Activated CD4-positive, alpha-beta memory T cell treated with anti-CD3 and anti-CD28 coated beads, Interleukin-2, amount 10 ng/mL, durations not matched to agents 7 days and 5 days (primary cell): ENCODE measurements at regions not wholly inside any gene's neighbourhood (a gene's known extent, or its start where the extent isn't known, plus 50 kb on each side); places are given as distances from the start of the nearest gene placed in this dataset.
"Not testable (repeated sequence)": the region's sequence is repeated elsewhere in the genome, so short reads cannot be mapped to it uniquely, and the experiment has no call there.

Experiments
- CTCF ChIA-PET: fragments of 350-600 bp; sonication (Branson Sonifier 250); formaldehyde crosslinking; loops from one replicate; lab custom pipeline; 2021; ENCODE audit warnings: antibody characterized with exemption, inconsistent platforms; lab: Charles Lee
- POLR2A ChIA-PET: fragments of 350-600 bp; sonication (Branson Sonifier 250); formaldehyde crosslinking; loops from one replicate; lab custom pipeline; 2021; ENCODE audit warnings: antibody characterized with exemption; lab: Charles Lee
- DNase-seq: peaks from one replicate; pipeline ENCODE4 v3.0.0-alpha.2; 2020
- H3K27ac Mint-ChIP-seq: one replicate; pipeline ENCODE4 v1.8.0; 2021; ENCODE audit warnings: mild to moderate bottlenecking, mixed read lengths
- H3K27me3 Mint-ChIP-seq: one replicate; pipeline ENCODE4 v1.8.0; 2021; ENCODE audit warnings: mixed read lengths
- H3K36me3 Mint-ChIP-seq: one replicate; pipeline ENCODE4 v1.8.0; 2021; ENCODE audit warnings: low read depth, mixed read lengths
- H3K4me1 Mint-ChIP-seq: one replicate; pipeline ENCODE4 v1.8.0; 2021; ENCODE audit warnings: mixed read lengths
- H3K4me3 Mint-ChIP-seq: one replicate; pipeline ENCODE4 v1.8.0; 2021; ENCODE audit warnings: mild to moderate bottlenecking, mixed read lengths
- H3K9me3 Mint-ChIP-seq: one replicate; pipeline ENCODE4 v1.8.0; 2021; ENCODE audit warnings: mixed read lengths

DNA sequence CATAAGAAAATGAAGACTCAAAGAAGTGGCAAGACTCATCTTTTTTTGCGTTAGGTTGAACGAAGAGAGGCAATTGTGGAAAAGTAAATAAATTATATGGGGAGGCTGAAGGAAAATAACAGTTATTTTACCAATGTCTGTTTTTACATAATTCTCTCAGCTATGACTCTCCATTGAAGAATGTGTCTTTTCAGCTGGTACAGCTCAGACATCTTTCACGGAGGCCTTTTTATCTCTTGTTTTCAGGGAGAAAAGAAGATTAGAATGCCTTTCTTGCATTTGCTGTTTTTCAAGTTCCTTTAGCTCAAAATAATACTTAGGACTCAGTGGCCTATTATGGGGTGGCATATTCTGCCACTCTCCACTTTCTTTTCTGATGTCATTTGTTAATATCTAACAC, 153.0 kb downstream of the ADAM29 start:
- no peak for DNase-seq
- no peak overlapping the region for H3K27ac Mint-ChIP-seq
- H3K4me1 Mint-ChIP-seq = no peaks in the 10 kb centered on the region
- CTCF ChIA-PET = no interaction called here
- no peak overlapping the region for H3K4me3 Mint-ChIP-seq
- no peaks in the 10 kb centered on the region for H3K27me3 Mint-ChIP-seq
- no peaks in the 10 kb centered on the region for H3K36me3 Mint-ChIP-seq
- POLR2A ChIA-PET = no interaction called here
- peaks cover 2% of the 10 kb centered on the region for H3K9me3 Mint-ChIP-seq

- no peaks in the 10 kb centered on the region for H3K9me3 Mint-ChIP-seq
Measured at GRCh38 chr4:175087145-175087544, 169.0 kb downstream of the ADAM29 start.

DNA sequence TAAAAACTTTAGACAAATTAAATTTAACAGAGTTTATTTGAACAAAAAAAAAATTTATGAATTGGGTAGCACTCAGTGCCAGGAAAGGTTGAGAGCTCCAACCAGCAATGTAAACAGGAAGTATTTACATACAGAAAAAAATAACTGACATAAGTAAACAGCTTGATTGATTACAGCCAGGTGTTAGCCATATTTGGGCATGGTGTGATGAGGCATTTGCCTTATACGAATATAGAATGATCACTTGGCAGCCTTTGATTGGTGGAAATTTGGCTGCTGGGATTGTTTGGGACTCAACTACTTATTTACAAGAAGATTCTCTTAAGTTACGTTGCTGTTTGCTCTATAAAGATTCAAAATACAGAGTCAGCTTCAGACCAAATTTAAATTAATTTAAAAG, 172.0 kb downstream of the ADAM29 start:
- no peak for DNase-seq
- no peak overlapping the region for H3K4me3 Mint-ChIP-seq
- ChIA-PET CTCF (no interaction called here), POLR2A (no interaction called here)
- no peaks in the 10 kb centered on the region for H3K36me3 Mint-ChIP-seq
- H3K9me3 Mint-ChIP-seq = no peaks in the 10 kb centered on the region
- no peak overlapping the region for H3K27ac Mint-ChIP-seq
- H3K27me3 Mint-ChIP-seq = no peaks in the 10 kb centered on the region
- H3K4me1 Mint-ChIP-seq = no peaks in the 10 kb centered on the region

More at GRCh38 chr4:175087145-175087544, 169.0 kb downstream of the ADAM29 start:
- DNase-seq = no peak
- Mint-ChIP-seq H3K4me3 (no peak overlapping the region), H3K4me1 (no peaks in the 10 kb centered on the region), H3K27ac (no peak overlapping the region), H3K36me3 (no peaks in the 10 kb centered on the region), H3K27me3 (no peaks in the 10 kb centered on the region)
- CTCF ChIA-PET = no interaction called here
- POLR2A ChIA-PET = no interaction called here

GRCh38 chr4:175091649-175092048, 173.5 kb downstream of the ADAM29 start:
- Mint-ChIP-seq H3K27ac (no peak overlapping the region), H3K4me1 (no peaks in the 10 kb centered on the region), H3K9me3 (peaks cover 3% of the 10 kb centered on the region), H3K27me3 (no peaks in the 10 kb centered on the region), H3K36me3 (no peaks in the 10 kb centered on the region), H3K4me3 (no peak overlapping the region)
- ChIA-PET POLR2A (no interaction called here), CTCF (no interaction called here)
- DNase-seq = no peak

- Mint-ChIP-seq H3K4me1 (no peaks in the 10 kb centered on the region), H3K27me3 (no peaks in the 10 kb centered on the region), H3K4me3 (no peak overlapping the region), H3K27ac (no peak overlapping the region), H3K9me3 (peaks cover 3% of the 10 kb centered on the region), H3K36me3 (no peaks in the 10 kb centered on the region)
- ChIA-PET POLR2A (no interaction called here), CTCF (no interaction called here)
- DNase-seq = no peak
Measured at GRCh38 chr4:175092114-175092513, 174.0 kb downstream of the ADAM29 start.

DNA sequence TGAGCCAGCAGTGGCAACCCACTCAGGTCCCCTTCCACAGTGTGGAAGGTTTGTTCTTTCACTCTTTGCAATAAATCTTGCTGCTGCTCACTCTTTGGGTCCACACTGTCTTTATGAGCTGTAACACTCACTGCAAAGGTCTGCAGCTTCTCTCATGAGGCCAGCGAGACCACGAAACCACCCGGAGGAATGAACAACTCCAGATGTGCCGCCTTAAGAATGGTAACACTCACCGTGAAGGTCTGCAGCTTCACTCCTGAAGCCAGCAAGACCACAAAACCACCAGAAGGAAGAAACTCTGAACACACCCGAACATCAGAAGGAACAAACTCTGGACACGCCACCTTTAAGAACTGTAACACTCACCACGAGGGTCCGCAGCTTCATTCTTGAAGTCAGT, 174.9 kb downstream of the ADAM29 start:
- H3K4me1 Mint-ChIP-seq, H3K4me3 Mint-ChIP-seq, CTCF ChIA-PET, H3K27me3 Mint-ChIP-seq, DNase-seq, POLR2A ChIA-PET, H3K27ac Mint-ChIP-seq, H3K36me3 Mint-ChIP-seq, H3K9me3 Mint-ChIP-seq: not testable (repeated sequence)

DNA sequence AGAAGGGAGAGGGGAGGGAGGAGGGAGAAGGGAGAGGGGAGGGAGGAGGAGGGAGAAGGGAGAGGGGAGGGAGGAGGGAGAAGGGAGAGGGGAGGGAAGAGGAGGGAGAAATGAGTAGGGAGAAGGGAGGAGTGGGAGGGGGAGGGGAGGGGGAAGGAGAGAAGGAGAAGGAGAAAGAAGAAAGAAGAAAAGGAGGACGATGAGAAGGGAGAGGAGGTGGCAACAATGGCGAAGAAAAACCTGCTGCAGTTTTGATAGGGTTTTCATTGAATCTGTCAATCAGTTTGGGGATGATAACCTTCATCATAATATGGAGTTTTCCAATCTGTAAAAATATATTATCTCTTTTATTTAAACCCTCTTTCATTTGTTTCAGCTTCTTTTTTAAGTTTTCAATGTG, 185.2 kb downstream of the ADAM29 start:
- no peaks in the 10 kb centered on the region for H3K9me3 Mint-ChIP-seq
- H3K4me3 Mint-ChIP-seq = no peak overlapping the region
- no peaks in the 10 kb centered on the region for H3K27me3 Mint-ChIP-seq
- H3K36me3 Mint-ChIP-seq = no peaks in the 10 kb centered on the region
- DNase-seq = no peak
- no peaks in the 10 kb centered on the region for H3K4me1 Mint-ChIP-seq
- H3K27ac Mint-ChIP-seq = no peak overlapping the region
- POLR2A ChIA-PET = no interaction called here
- CTCF ChIA-PET = no interaction called here

GRCh38 chr4:175106301-175106700, 188.1 kb downstream of the ADAM29 start:
- H3K27me3 Mint-ChIP-seq = no peaks in the 10 kb centered on the region
- no peak overlapping the region for H3K4me3 Mint-ChIP-seq
- H3K4me1 Mint-ChIP-seq = no peaks in the 10 kb centered on the region
- ChIA-PET POLR2A (no interaction called here), CTCF (no interaction called here)
- DNase-seq = no peak
- no peak overlapping the region for H3K27ac Mint-ChIP-seq
- no peaks in the 10 kb centered on the region for H3K36me3 Mint-ChIP-seq
- H3K9me3 Mint-ChIP-seq = peaks cover 10% of the 10 kb centered on the region

DNA sequence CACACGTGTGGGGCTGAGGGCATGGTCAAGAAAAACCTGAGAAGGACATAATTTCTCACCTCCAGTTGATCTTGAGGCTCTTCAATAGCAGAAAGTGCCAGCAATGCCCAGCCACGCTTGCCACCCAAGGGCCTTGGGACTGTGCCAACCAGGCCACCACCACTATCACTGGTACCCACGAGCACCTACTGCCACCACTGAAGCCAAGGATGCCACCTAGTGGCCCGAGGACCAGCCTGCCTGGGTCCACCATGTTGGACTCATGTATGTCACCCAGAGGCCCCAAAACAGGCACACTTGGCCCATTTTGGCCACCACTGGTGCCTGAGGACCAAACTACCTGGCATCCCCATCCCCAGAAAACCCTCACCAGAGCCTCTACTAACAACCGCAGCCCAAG, 191.8 kb downstream of the ADAM29 start:
- no peak overlapping the region for H3K4me3 Mint-ChIP-seq
- H3K27me3 Mint-ChIP-seq = no peaks in the 10 kb centered on the region
- CTCF ChIA-PET = no interaction called here

DNA sequence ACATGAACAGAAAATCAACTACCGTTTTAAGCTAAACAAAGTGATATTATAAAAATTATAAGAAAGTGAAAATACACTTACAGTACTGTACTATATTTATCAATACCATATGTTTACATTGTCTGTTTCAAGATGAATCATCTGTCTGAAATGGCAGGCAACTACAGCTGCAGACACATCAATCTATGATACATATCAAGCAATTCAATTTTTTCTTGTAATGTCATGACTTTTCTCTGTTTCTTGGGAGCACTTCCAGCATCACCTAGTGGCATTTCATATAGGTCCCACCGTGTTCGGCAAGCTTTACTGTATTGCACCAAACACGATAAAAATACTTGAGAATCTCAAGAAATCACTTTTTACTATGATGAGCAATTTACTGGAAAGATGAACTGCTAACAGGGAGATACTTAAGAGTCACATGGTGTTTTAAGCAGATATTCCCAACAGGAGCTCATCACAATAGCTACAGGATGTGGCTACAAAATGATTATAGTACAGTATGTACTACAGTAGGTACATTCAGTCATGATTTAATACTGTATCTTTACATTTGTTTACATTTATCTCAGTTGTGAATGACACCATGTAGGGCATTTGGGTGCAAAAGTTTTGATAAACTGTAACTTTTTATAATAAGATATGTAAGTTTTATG, 207.4 kb downstream of the ADAM29 start:
- POLR2A ChIA-PET = no interaction called here
- H3K9me3 Mint-ChIP-seq = peaks cover 18% of the 10 kb centered on the region
- CTCF ChIA-PET = no interaction called here
- H3K4me1 Mint-ChIP-seq = no peaks in the 10 kb centered on the region
- DNase-seq = no peak
- no peaks in the 10 kb centered on the region for H3K27me3 Mint-ChIP-seq
- no peaks in the 10 kb centered on the region for H3K36me3 Mint-ChIP-seq
- H3K4me3 Mint-ChIP-seq = no peak overlapping the region
- no peak overlapping the region for H3K27ac Mint-ChIP-seq

More for the DNA sequence above, 191.8 kb downstream of the ADAM29 start:
- Mint-ChIP-seq H3K36me3 (no peaks in the 10 kb centered on the region), H3K27ac (no peak overlapping the region), H3K9me3 (peaks cover 19% of the 10 kb centered on the region), H3K4me1 (no peaks in the 10 kb centered on the region)
- no peak for DNase-seq
- POLR2A ChIA-PET = no interaction called here

GRCh38 chr4:175127314-175127713, 209.2 kb downstream of the ADAM29 start:
- POLR2A ChIA-PET = no interaction called here
- CTCF ChIA-PET = no interaction called here
- Mint-ChIP-seq H3K27ac (no peak overlapping the region), H3K4me3 (no peak overlapping the region), H3K36me3 (no peaks in the 10 kb centered on the region), H3K4me1 (no peaks in the 10 kb centered on the region), H3K27me3 (no peaks in the 10 kb centered on the region), H3K9me3 (peaks cover 6% of the 10 kb centered on the region)
- no peak for DNase-seq

GRCh38 chr4:175129797-175130196, 211.6 kb downstream of the ADAM29 start:
- H3K36me3 Mint-ChIP-seq = no peaks in the 10 kb centered on the region
- no peaks in the 10 kb centered on the region for H3K27me3 Mint-ChIP-seq
- no peak for DNase-seq
- ChIA-PET CTCF (no interaction called here), POLR2A (no interaction called here)
- H3K4me1 Mint-ChIP-seq = no peaks in the 10 kb centered on the region
- no peak overlapping the region for H3K4me3 Mint-ChIP-seq
- H3K27ac Mint-ChIP-seq = no peak overlapping the region
- H3K9me3 Mint-ChIP-seq = peaks cover 7% of the 10 kb centered on the region

DNA sequence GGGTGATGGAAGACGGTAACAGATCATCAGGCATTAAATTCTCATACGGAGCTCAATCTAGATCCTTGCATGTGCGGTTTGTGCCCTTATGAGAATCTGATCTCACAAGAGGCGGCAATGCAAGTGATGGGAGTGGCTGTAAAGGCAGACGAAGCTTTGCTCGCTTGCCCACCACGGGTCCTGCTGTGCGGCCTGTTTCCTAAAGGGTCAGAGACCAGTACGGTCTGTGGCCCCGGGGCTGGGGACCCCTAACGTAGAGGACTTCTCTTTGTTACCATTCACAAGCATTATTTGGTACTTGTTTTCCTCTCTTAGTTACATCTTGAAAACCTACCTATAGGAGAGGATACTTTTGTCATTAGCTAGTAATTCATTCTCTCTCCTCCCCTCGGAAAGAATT, 221.0 kb downstream of the ADAM29 start:
- H3K27me3 Mint-ChIP-seq = no peaks in the 10 kb centered on the region
- peaks cover 5% of the 10 kb centered on the region for H3K9me3 Mint-ChIP-seq
- H3K4me3 Mint-ChIP-seq = no peak overlapping the region
- H3K36me3 Mint-ChIP-seq = no peaks in the 10 kb centered on the region
- CTCF ChIA-PET = no interaction called here
- no peak overlapping the region for H3K27ac Mint-ChIP-seq
- POLR2A ChIA-PET = no interaction called here
- no peaks in the 10 kb centered on the region for H3K4me1 Mint-ChIP-seq
- DNase-seq = no peak

DNA sequence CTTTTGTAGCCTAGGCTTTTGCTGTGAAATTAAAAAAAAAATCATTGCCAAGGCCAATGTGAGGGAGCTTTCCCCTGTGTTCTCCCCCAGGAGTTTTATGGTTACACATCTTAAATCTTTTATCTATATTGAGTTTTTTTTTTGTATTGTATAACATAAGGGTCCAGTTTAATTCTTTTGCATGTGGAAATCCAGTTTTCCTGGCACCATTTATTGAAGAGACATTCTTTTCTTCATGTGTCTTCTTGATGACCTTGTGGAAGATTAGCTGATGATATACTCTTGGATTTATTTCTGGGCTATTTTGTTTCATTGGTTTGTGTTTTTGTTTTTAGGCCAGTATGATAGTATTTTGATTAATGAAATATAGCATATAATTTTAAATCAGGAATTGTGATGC, 225.0 kb downstream of the ADAM29 start:
- Mint-ChIP-seq H3K36me3 (no peaks in the 10 kb centered on the region), H3K9me3 (peaks cover 10% of the 10 kb centered on the region), H3K27me3 (no peaks in the 10 kb centered on the region), H3K4me1 (no peaks in the 10 kb centered on the region), H3K4me3 (no peak overlapping the region), H3K27ac (no peak overlapping the region)
- DNase-seq = no peak
- ChIA-PET CTCF (no interaction called here), POLR2A (no interaction called here)
